ENCODE measurements at regions not wholly inside any gene's neighbourhood (a gene's known extent, or its start where the extent isn't known, plus 50 kb on each side); places are given as distances from the start of the nearest gene placed in this dataset.

- TF ChIP-seq RFX5 (IDR thresholded peaks at IDR 0.05; ENCODE audit: low read depth, low read length): no peak
- no peak for TF ChIP-seq CTCF (conservative IDR thresholded peaks at IDR 0.05; ENCODE audit: low read depth, low read length)
- no peak for TF ChIP-seq POLR2A (IDR thresholded peaks at IDR 0.05; ENCODE audit: low read depth, low read length)
- no peak for TF ChIP-seq ELK1 (IDR thresholded peaks at IDR 0.05; ENCODE audit: borderline replicate concordance, low read depth, low read length)
- no peak for TF ChIP-seq NFE2L2 (IDR thresholded peaks at IDR 0.05; ENCODE audit: low read depth, low read length)
- TF ChIP-seq MXI1 (IDR thresholded peaks at IDR 0.05; ENCODE audit: borderline replicate concordance, low read depth, low read length): no peak
- no peak for TF ChIP-seq USF2 (IDR thresholded peaks at IDR 0.05; ENCODE audit: low read depth, low read length)
Measured at GRCh38 chr6:1558388-1558787, 51.3 kb upstream of the FOXC1 start.

All from IMR-90 (cell line).